K562 (cell line): ENCODE measurements at regions not wholly inside any gene's neighbourhood (a gene's known extent, or its start where the extent isn't known, plus 50 kb on each side); places are given as distances from the start of the nearest gene placed in this dataset.

Experiments used
- BRD4 ChIP-seq: fragments of 200-600 bp; sonication (generic); IDR thresholded peaks from 2 replicates; pipeline ENCODE4 v1.6.1; 2017; ENCODE audit warnings: inconsistent platforms
- FOSL1 ChIP-seq: fragments of 200-800 bp; sonication (Bioruptor generic); conservative IDR thresholded peaks from 2 replicates; pipeline ENCODE4 v1.6.1; 2016; ENCODE audit warnings: missing genetic modification characterization, missing compliant biosample characterization
- U2AF2 ChIP-seq: fragments of 200-400 bp; formaldehyde crosslinking; optimal IDR thresholded peaks from 2 replicates; pipeline ENCODE3; 2017; ENCODE audit warnings: low read depth, mild to moderate bottlenecking, low read length
- ZNF24 ChIP-seq: fragments of 450-650 bp; IDR thresholded peaks from 2 replicates; pipeline ENCODE4 v1.6.1; 2016

DNA sequence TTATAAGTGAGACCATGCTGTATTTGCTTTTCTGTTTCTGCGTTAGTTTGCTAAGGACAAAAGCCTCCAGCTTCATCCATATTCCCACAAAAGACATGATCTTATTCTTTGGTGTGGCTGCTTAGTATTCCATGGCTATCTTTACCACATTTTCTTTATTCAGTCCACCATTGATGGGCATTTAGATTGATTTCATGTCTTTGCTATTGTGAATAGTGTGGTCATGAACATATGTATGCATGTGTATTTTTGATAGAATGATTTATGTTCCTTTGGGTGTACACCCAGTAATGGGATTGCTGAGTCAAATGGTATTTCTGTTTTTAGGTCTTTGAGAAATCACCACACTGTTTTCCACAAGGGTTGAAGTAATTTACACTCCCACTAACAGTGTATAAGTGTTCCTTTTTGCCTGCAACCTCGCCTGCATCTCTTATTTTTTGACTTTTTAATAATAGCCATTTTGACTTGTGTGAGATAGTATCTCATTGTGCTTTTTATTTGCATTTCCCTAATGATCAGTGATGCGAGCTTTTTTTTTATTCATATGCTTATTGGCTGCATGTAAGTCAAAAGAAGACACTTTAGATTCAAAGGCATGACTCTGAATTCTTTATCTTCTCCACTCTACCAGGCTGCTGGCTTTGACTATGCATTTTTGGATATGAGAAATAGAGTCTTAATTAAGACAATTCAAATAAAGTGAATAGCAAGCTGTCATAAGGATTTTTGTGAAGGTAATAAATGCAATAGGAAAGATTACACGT is 183.3 kb upstream of the SYNPR start:
- TF ChIP-seq BRD4, result no peak
- no peak for TF ChIP-seq ZNF24
- no peak for TF ChIP-seq FOSL1 (tag)
- TF ChIP-seq U2AF2, result no peak
